Cardiac septum (tissue), 1 donor: ENCODE measurements at regions not wholly inside any gene's neighbourhood (a gene's known extent, or its start where the extent isn't known, plus 50 kb on each side); places are given as distances from the start of the nearest gene placed in this dataset.
"Not testable (repeated sequence)": the region's sequence is repeated elsewhere in the genome, so short reads cannot be mapped to it uniquely, and the experiment has no call there.

ENCODE experiments used
- DNase-seq: peaks from one replicate; pipeline ENCODE4 v3.0.0-alpha.2; 2020; ENCODE audit warnings: low spot score
- intact Hi-C: fragments of 100-400 bp; cut with DNase I; formaldehyde crosslinking; loops from one replicate; pipeline ENCODE4 v1.14.0; 2022
- donor health status: DM: no; HTN: no; CAD: no.

GRCh38 chr1:87436115-87436514, 107.4 kb downstream of the LMO4 start:
- intact Hi-C loops, DNase-seq: not testable (repeated sequence)

GRCh38 chr1:87436534-87436933, 107.9 kb downstream of the LMO4 start:
- intact Hi-C loops = no loop called here
- DNase-seq = no peak

GRCh38 chr1:87437663-87438295, 109.1 kb downstream of the LMO4 start:
- no peak for DNase-seq
- intact Hi-C loops = no loop called here

GRCh38 chr1:87439821-87440220, 111.1 kb downstream of the LMO4 start:
- intact Hi-C loops = no loop called here
- no peak for DNase-seq

GRCh38 chr1:87449348-87449963, 120.8 kb downstream of the LMO4 start:
- DNase-seq = no peak
- intact Hi-C loops = no loop called here

GRCh38 chr1:87450136-87450535, 121.5 kb downstream of the LMO4 start:
- DNase-seq = no peak
- intact Hi-C loops = no loop called here

- intact Hi-C loops = no loop called here
- no peak for DNase-seq
Measured at GRCh38 chr1:87450615-87451209, 122.0 kb downstream of the LMO4 start.

- DNase-seq = no peak
- intact Hi-C loops = no loop called here
Measured at GRCh38 chr1:87451229-87451920, 122.7 kb downstream of the LMO4 start.

GRCh38 chr1:87452648-87453047, 124.0 kb downstream of the LMO4 start:
- DNase-seq = no peak
- intact Hi-C loops = no loop called here

GRCh38 chr1:87457408-87457807, 128.7 kb downstream of the LMO4 start:
- DNase-seq = no peak
- intact Hi-C loops = no loop called here

GRCh38 chr1:87462894-87463293, 134.2 kb downstream of the LMO4 start:
- no peak for DNase-seq
- intact Hi-C loops = no loop called here

- DNase-seq = no peak
- intact Hi-C loops = no loop called here
Measured at GRCh38 chr1:87464022-87464490, 135.4 kb downstream of the LMO4 start.

- intact Hi-C loops = no loop called here
Measured at GRCh38 chr1:87466621-87467020, 137.9 kb downstream of the LMO4 start.

GRCh38 chr1:87472716-87473115, 144.0 kb downstream of the LMO4 start:
- intact Hi-C loops = no loop called here
- DNase-seq = no peak

More at GRCh38 chr1:87466621-87467020, 137.9 kb downstream of the LMO4 start:
- no peak for DNase-seq

GRCh38 chr1:87473203-87473661, 144.6 kb downstream of the LMO4 start:
- intact Hi-C loops = no loop called here
- DNase-seq = no peak

GRCh38 chr1:87474098-87474497, 145.4 kb downstream of the LMO4 start:
- no peak for DNase-seq
- intact Hi-C loops = no loop called here

- no peak for DNase-seq
- intact Hi-C loops = no loop called here
Measured at GRCh38 chr1:87478231-87478630, 149.6 kb downstream of the LMO4 start.

GRCh38 chr1:87495147-87495546, 166.5 kb downstream of the LMO4 start:
- DNase-seq = no peak
- intact Hi-C loops = no loop called here

- intact Hi-C loops = no loop called here
- no peak for DNase-seq
Measured at GRCh38 chr1:87495870-87496269, 167.2 kb downstream of the LMO4 start.

- DNase-seq = no peak
- intact Hi-C loops = no loop called here
Measured at GRCh38 chr1:87497380-87498203, 168.9 kb downstream of the LMO4 start.
